Activated CD4-positive, alpha-beta T cell treated with anti-CD3 and anti-CD28 coated beads, Interleukin-2, amount 50 U/mL, for 24 hours (primary cell): ENCODE measurements at regions not wholly inside any gene's neighbourhood (a gene's known extent, or its start where the extent isn't known, plus 50 kb on each side); places are given as distances from the start of the nearest gene placed in this dataset.

Source experiments
- DNase-seq, 2 donors: peaks; one replicate each; pipeline ENCODE4 v3.0.0-alpha.2; 2020; ENCODE audit warnings: low read depth in 1 of 2, low spot score in 1 of 2

DNA sequence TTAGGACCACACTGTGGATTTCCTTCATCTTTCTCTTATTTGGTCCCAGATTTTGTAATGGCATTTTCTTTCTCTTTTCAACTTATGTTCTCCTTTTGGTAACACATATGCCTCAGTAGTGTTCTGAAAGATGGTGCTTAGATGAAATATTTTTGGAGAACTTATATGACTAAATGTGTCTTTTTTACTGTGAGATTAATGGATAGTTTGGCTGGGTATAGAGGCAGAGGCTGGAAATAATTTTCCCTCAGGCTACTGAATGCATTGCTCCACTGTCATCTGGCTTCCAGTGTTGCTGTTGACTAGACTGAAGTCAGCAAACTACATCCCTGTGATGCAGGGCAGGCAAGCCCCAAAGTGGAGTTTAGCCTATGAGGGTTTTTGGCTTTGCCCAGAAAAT lies 450.9 kb downstream of the DMAC1 start:
- no peak for DNase-seq

GRCh38 chr9:7347556-7347955 lies 452.0 kb downstream of the DMAC1 start:
- DNase-seq = no peak

DNA sequence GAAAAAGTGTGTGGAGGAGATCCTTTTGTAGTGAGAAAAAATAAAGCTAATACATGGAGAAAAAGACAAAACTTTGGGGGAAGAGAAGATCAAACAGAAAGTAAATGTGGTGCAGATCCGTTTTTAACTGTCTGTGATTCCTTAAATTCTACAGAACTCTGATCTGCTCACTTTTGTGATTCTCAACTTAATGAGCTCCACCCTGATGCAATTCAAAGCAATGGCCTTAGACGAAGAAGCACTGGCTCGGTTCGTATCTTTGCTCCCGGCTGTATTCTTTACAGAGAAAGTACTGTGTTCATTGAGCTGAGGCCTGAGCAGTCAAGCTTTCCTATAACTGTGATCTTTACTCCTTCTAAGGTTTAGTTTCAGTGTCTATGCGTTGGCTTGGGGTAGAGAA lies 453.4 kb downstream of the DMAC1 start:
- DNase-seq = no peak

GRCh38 chr9:7342736-7343135 lies 456.8 kb downstream of the DMAC1 start:
- DNase-seq = no peak

GRCh38 chr9:7342229-7342628 lies 457.3 kb downstream of the DMAC1 start:
- no peak for DNase-seq

- DNase-seq = no peak
These were observed 458.0 kb downstream of the DMAC1 start for GRCh38 chr9:7341571-7341970.

GRCh38 chr9:7340451-7340850 lies 459.1 kb downstream of the DMAC1 start:
- no peak for DNase-seq

GRCh38 chr9:7338586-7339281 lies 460.8 kb downstream of the DMAC1 start:
- no peak for DNase-seq

- DNase-seq = no peak
These were observed 463.1 kb downstream of the DMAC1 start for GRCh38 chr9:7336356-7337065.

DNA sequence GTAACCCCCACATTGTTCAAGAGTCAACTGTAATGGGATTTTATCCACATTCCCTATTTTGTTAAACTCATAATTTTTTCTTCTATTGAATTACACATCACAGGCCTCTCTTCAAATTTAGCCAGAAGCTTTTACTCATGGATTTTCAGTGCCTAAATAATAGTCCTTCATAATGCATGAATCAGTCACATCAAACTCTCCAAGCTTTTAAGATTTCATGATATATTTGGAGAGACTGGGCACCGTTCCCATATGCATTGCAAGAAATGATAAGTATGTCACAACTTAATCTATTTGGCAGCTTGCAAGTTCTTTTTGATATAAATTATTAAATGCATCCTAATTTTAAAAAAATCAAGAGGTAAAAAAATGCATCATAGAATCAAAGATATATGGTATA lies 465.9 kb downstream of the DMAC1 start:
- DNase-seq = no peak

GRCh38 chr9:7332780-7333179 lies 466.8 kb downstream of the DMAC1 start:
- no peak for DNase-seq

GRCh38 chr9:7328453-7328852 lies 471.1 kb downstream of the DMAC1 start:
- no peak for DNase-seq

DNA sequence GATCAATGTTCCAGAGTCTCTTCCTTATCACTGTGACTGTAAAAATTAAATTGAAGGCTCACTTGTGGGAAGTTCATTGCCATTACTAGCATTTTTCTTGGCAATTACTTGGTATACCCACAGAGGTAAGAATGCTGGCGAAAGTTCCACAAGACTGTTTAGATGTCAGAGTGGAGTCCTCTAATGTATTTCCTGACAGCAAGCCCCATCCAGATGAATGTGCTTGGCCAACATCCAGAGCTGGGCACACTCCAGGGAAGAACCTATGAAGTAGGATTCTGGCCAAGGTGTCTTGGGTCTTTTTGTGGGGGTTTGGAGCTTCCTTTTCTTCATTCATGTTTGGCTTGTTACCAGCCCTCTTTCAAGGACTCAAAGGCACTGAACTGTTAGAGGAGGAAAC lies 473.6 kb downstream of the DMAC1 start:
- no peak for DNase-seq

GRCh38 chr9:7324152-7324598 lies 475.4 kb downstream of the DMAC1 start:
- DNase-seq = no peak

DNA sequence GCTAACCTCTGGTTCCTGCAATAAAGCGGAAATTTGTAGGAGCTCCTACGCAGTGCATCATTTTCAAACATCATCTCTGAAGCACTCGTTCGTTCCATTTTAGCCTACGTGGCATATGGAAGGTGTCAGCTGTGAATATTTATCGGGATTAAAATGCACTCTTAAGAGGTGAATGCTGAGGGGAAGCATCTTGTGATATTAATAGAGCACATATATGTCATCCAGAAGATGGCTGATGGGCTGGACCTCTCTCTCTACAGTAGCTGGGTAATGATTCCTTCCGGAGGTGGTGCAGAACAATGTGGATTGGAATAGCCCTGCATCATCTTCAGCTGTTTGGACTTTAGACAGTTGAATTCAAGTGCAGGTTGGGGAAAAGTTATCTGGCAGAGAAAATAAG lies 478.7 kb downstream of the DMAC1 start:
- no peak for DNase-seq

DNA sequence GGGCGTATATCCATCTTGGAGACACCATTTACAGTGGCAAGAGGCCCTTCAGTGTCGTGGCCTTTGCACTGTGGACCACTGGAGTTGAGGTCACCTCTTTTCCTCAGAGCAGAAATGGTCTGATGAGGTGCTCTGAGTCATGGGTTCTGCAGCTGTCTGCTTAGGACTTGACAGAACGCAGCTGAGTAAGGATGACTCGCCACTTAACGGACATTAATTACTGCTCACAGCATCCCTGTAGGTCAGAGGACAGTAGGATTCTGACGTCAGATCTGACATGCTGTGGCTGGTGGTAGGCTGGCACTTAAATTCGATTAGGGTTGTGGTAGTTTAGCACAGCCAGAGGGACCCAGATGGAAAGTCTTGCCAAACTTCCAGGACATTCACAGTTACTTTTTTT lies 479.4 kb downstream of the DMAC1 start:
- no peak for DNase-seq

DNA sequence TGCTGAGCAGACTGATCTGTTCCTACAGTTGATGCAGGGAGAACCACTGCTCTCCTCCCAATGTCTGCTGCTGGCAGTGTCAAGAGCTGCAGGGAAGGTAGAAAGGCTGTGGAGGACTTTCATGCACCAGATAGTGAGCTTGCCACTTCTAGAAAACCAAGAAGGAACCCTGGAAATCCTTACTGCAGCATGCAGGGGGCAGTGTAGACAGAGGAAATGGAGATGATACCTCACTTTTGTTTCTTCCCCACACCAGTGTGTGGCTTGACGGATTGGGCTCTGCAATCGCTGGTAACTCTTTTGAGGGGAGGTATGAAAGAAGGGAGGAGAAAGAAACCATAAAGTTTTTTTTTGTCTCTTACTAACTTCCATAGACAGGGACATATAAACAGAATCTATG lies 480.7 kb downstream of the DMAC1 start:
- no peak for DNase-seq

GRCh38 chr9:7316967-7317366 lies 482.6 kb downstream of the DMAC1 start:
- DNase-seq = no peak

- DNase-seq = no peak
These were observed 483.3 kb downstream of the DMAC1 start for GRCh38 chr9:7316166-7316795.

DNA sequence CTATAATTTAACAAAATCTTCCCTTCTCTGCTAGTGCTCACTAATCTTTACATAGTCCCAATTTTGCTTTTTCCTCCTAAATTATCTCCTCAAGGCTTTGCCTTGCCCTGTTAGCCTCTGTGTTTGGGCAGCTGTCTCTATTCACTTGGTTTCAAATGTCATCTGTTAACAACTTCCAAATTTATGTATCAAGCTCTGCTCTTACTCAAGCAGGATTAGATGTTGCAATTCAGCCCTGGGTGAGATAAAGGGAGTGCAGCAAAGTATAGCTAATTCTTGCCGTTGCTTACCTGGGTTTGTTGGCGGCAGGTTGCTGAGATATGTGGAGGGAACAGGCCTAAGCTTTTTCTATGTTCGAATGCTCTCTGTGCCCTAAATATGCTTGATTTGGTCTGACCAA lies 483.8 kb downstream of the DMAC1 start:
- no peak for DNase-seq

- no peak for DNase-seq
These were observed 484.5 kb downstream of the DMAC1 start for GRCh38 chr9:7315116-7315515.

- DNase-seq = no peak
These were observed 486.2 kb downstream of the DMAC1 start for GRCh38 chr9:7313389-7313788.
